ENCODE measurements at regions not wholly inside any gene's neighbourhood (a gene's known extent, or its start where the extent isn't known, plus 50 kb on each side); places are given as distances from the start of the nearest gene placed in this dataset.

DNA sequence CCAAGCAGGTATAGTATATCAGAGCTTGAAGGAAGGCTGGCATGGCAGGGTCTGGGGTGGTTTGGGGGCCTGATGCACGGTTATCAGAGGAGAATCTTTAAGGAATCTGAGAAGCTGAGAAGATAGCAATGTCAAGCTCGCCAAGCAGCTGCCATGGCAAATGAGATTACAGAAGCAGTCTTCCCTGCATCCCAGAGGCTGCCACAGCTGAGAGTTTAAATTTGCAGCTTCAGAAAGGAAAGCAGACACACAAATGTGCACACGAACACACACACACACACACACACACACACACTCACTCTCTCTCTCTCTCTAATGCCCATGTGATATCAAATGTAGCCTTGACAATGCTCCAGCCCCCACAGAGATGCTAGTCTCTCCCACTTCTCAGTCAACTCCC is 79.0 kb upstream of the TNC start:
- WGBS (ENCODE audit: low lambda C conversion rate) = 73% methylated on average over 3 of the region's 3 CpGs
- Histone ChIP-seq H3K79me2 (ENCODE audit: insufficient read depth) (no peaks in the 10 kb centered on the region), H3K9ac (no peak overlapping the region), H3K27ac (ENCODE audit: low read depth in 2 of 2, low read length in 1 of 2) (no peak overlapping the region), H3K9me3 (0 out of 2 replicates have a peak, but pooled peaks cover 10% of the 10 kb centered on the region), H3K4me2 (no peak overlapping the region), H3K4me3 (ENCODE audit: low read depth in 2 of 2, low read length in 1 of 2) (no peak overlapping the region), H4K20me1 (ENCODE audit: insufficient read depth) (no peaks in the 10 kb centered on the region), H3F3A (replicated peaks; ENCODE audit: insufficient read depth) (no peaks in the 10 kb centered on the region), H3K4me1 (ENCODE audit: control insufficient read depth in 1 of 2, insufficient read depth in 2 of 2, low read depth in 1 of 2, low read length in 1 of 2) (peaks cover 11 to 19% of the 10 kb centered on the region in 2 experiments), H3K9me2 (no peaks in the 10 kb centered on the region), H2AFZ (ENCODE audit: low read depth) (no peak overlapping the region), H3K36me3 (replicated peaks in 1 of 2; ENCODE audit: control insufficient read depth in 1 of 2, insufficient read depth in 2 of 2, low read length in 1 of 2) (no peaks in the 10 kb centered on the region), H3K27me3 (ENCODE audit: insufficient read depth) (no peaks in the 10 kb centered on the region)
- ChIA-PET POLR2A (no interaction called here), CTCF (no interaction called here)
- TF ChIP-seq RCOR1 (IDR thresholded peaks at IDR 0.05; ENCODE audit: low read length) (no peak), EZH2phosphoT487 (IDR thresholded peaks at IDR 0.05; ENCODE audit: borderline replicate concordance, low read depth) (no peak)
- DNase-seq = no peak

DNA sequence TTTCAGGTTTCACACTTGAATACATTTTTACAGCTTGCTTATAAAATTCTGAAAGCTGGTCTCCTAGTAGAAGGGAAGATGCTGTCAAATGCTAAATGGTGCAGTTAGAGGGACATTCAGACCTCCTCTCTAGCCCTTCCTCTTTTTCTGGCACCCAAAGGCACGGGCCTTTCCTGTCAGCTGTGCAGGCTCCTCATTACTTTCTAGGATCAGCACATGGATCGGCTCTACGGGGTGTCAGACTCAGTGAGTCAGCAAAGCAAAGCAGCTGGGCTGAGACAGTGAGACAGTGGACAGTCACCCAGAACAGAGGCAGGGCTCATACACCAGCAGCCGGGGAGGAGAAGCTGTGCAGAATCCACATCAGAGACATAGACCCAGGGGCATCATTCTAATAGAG is 80.0 kb upstream of the TNC start:
- TF ChIP-seq, protein P1, sequence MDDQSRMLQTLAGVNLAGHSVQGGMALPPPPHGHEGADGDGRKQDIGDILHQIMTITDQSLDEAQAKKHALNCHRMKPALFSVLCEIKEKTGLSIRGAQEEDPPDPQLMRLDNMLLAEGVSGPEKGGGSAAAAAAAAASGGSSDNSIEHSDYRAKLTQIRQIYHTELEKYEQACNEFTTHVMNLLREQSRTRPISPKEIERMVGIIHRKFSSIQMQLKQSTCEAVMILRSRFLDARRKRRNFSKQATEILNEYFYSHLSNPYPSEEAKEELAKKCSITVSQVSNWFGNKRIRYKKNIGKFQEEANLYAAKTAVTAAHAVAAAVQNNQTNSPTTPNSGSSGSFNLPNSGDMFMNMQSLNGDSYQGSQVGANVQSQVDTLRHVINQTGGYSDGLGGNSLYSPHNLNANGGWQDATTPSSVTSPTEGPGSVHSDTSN (IDR thresholded peaks at IDR 0.05) = peak; percentile 68
- TF ChIP-seq MXI1 (IDR thresholded peaks at IDR 0.05; ENCODE audit: low read depth, low read length) (no peak), TEAD4 (IDR thresholded peaks at IDR 0.05; ENCODE audit: borderline replicate concordance, insufficient read depth) (no peak), MAX (IDR thresholded peaks at IDR 0.05; ENCODE audit: low read depth) (peak; percentile 80), FOSL2 (IDR thresholded peaks at IDR 0.05; ENCODE audit: borderline replicate concordance, low read depth) (peak; percentile 64; the same call in 1 of the 2 replicates), POLR2AphosphoS5 (IDR thresholded peaks at IDR 0.05; ENCODE audit: low read depth, low read length) (peak; percentile 21; the same call in 1 of the 2 replicates), SIN3A (IDR thresholded peaks at IDR 0.05; ENCODE audit: borderline replicate concordance, low read depth, low read length) (0 out of 2 replicates have a peak, but pooled peaks have one; percentile 43), RCOR1 (IDR thresholded peaks at IDR 0.05; ENCODE audit: low read length) (no peak), EP300 (IDR thresholded peaks at IDR 0.05; ENCODE audit: borderline replicate concordance in 1 of 2, low read depth in 1 of 2, low read length in 1 of 2) (peak in 1 of 2 experiments; percentile 44; a peak in 1 of 4 replicates), TCF12 (IDR thresholded peaks at IDR 0.05) (peak; percentile 88), JUND (IDR thresholded peaks at IDR 0.05) (peak; percentile 56; the same call in 1 of the 2 replicates), CTCF (IDR thresholded peaks at IDR 0.05) (no peak), SMC3 (IDR thresholded peaks at IDR 0.05; ENCODE audit: low read depth, low read length) (no peak), EZH2phosphoT487 (IDR thresholded peaks at IDR 0.05; ENCODE audit: borderline replicate concordance, low read depth) (no peak)
- H4K20me1 ChIP-seq (ENCODE audit: insufficient read depth) = no peaks in the 10 kb centered on the region
- ChIA-PET POLR2A (no interaction called here), CTCF (interaction anchor here (0.7 kb wide), 1 partner anchor 327 kb away, joined by 3 read pairs; no protein-coding TSS in a partner anchor)
- H2AFZ ChIP-seq (ENCODE audit: low read depth) = 0 out of 2 replicates have a peak overlapping the region, but pooled peaks have one; percentile 7
- H3K4me3 ChIP-seq (ENCODE audit: low read depth in 2 of 2, low read length in 1 of 2) = no peak overlapping the region
- WGBS (ENCODE audit: low lambda C conversion rate) = 5% methylated on average over 2 of the region's 4 CpGs
- peak overlapping the region; percentile 41 for H3K4me2 ChIP-seq
- peaks cover 9% of the 10 kb centered on the region for H3F3A ChIP-seq (replicated peaks; ENCODE audit: insufficient read depth)
- H3K4me1 ChIP-seq (ENCODE audit: control insufficient read depth in 1 of 2, insufficient read depth in 2 of 2, low read depth in 1 of 2, low read length in 1 of 2) = peaks cover 21 to 29% of the 10 kb centered on the region in 2 experiments
- no peaks in the 10 kb centered on the region for H3K9me2 ChIP-seq
- no peaks in the 10 kb centered on the region for H3K79me2 ChIP-seq (ENCODE audit: insufficient read depth)
- no peaks in the 10 kb centered on the region for H3K36me3 ChIP-seq (replicated peaks in 1 of 2; ENCODE audit: control insufficient read depth in 1 of 2, insufficient read depth in 2 of 2, low read length in 1 of 2)
- DNase-seq = peak; percentile 5
- peak overlapping the region; percentile 14 to 58; a peak in 2 of 4 replicates for H3K27ac ChIP-seq (ENCODE audit: low read depth in 2 of 2, low read length in 1 of 2)
- H3K9ac ChIP-seq = no peak overlapping the region
- no peaks in the 10 kb centered on the region for H3K27me3 ChIP-seq (ENCODE audit: insufficient read depth)
- H3K9me3 ChIP-seq = 0 out of 2 replicates have a peak, but pooled peaks cover 10% of the 10 kb centered on the region

All from SK-N-SH (cell line).